G401 (cell line): ENCODE measurements at regions not wholly inside any gene's neighbourhood (a gene's known extent, or its start where the extent isn't known, plus 50 kb on each side); places are given as distances from the start of the nearest gene placed in this dataset.

Experiments
- DNase-seq: peaks from one replicate; pipeline ENCODE4 v3.0.0-alpha.2; 2015; ENCODE audit warnings: low spot score
- in situ Hi-C: cut with HindIII; loops from 2 replicates; pipeline ENCODE4 v1.10.0; 2016; ENCODE audit warnings: low sequenced_read_pairs, mixed read lengths

- in situ Hi-C loops = no loop called here
- DNase-seq = no peak
Observed at GRCh38 chr10:132134241-132135052, 52.3 kb upstream of the DPYSL4 start.

GRCh38 chr10:132135053-132135872 is 51.5 kb upstream of the DPYSL4 start:
- in situ Hi-C loops = no loop called here
- DNase-seq = no peak

DNA sequence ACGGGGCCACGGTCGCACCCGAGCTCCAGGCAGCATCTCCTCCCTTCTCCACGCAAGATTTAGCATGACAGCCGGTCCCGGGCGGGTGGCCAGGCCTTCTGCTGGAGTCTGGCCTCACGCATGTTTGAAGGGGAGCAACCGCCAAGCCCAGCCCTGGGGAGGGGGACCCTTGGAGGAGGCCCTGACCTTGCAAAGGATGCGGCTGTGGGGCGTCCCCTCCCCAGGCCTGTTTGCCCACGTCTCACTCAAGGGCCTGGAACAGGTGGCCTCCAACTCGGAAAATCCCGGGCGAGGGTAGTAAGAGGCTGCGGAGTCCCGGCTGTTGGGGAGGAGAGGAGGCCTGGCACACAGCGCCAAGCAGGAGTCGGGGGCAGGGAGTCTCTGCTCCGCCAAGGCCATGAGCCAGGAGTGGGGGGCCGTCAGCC is 50.6 kb upstream of the DPYSL4 start:
- in situ Hi-C loops = no loop called here
- peak; percentile 31 for DNase-seq

- DNase-seq = no peak
- in situ Hi-C loops = no loop called here
Observed at GRCh38 chr10:132136689-132137088, 50.1 kb upstream of the DPYSL4 start.
